ENCODE measurements at regions not wholly inside any gene's neighbourhood (a gene's known extent, or its start where the extent isn't known, plus 50 kb on each side); places are given as distances from the start of the nearest gene placed in this dataset.

- Histone ChIP-seq H3K79me2 (ENCODE audit: insufficient read depth, low read length) (no peaks in the 10 kb centered on the region), H3K36me3 (ENCODE audit: insufficient read depth, low read length) (no peaks in the 10 kb centered on the region), H4K20me1 (ENCODE audit: insufficient read depth, low read length) (no peaks in the 10 kb centered on the region), H2AFZ (ENCODE audit: low read depth, low read length) (no peak overlapping the region), H3K27me3 (ENCODE audit: insufficient read depth, low read length) (peaks cover 3% of the 10 kb centered on the region), H3K9me3 (ENCODE audit: insufficient read depth, low read depth, low read length) (no peaks in the 10 kb centered on the region), H3K4me1 (ENCODE audit: insufficient read depth, low read length) (peaks cover 2% of the 10 kb centered on the region), H3K4me3 (ENCODE audit: insufficient read depth, low read depth, low read length) (no peak overlapping the region), H3K9ac (ENCODE audit: low read length) (no peak overlapping the region), H3K4me2 (ENCODE audit: low read length) (no peak overlapping the region), H3K27ac (ENCODE audit: low read depth, low read length) (no peak overlapping the region)
- DNase-seq (ENCODE audit: low read depth) (peak; percentile 48), FAIRE-seq (no peak)
- H3K4me1 Mint-ChIP-seq (ENCODE audit: low read depth, unreplicated experiment) = peaks cover 9% of the 10 kb centered on the region
- no peaks in the 10 kb centered on the region for H3K9me3 Mint-ChIP-seq (ENCODE audit: unreplicated experiment)
- TF ChIP-seq, protein P1, sequence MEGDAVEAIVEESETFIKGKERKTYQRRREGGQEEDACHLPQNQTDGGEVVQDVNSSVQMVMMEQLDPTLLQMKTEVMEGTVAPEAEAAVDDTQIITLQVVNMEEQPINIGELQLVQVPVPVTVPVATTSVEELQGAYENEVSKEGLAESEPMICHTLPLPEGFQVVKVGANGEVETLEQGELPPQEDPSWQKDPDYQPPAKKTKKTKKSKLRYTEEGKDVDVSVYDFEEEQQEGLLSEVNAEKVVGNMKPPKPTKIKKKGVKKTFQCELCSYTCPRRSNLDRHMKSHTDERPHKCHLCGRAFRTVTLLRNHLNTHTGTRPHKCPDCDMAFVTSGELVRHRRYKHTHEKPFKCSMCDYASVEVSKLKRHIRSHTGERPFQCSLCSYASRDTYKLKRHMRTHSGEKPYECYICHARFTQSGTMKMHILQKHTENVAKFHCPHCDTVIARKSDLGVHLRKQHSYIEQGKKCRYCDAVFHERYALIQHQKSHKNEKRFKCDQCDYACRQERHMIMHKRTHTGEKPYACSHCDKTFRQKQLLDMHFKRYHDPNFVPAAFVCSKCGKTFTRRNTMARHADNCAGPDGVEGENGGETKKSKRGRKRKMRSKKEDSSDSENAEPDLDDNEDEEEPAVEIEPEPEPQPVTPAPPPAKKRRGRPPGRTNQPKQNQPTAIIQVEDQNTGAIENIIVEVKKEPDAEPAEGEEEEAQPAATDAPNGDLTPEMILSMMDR (IDR thresholded peaks at IDR 0.05; ENCODE audit: insufficient read depth, low read depth, low read length) = no peak
- no peak for TF ChIP-seq EZH2 (IDR thresholded peaks at IDR 0.05; ENCODE audit: insufficient read depth, low read length)
- no peak overlapping the region for H3K4me3 Mint-ChIP-seq (ENCODE audit: unreplicated experiment)
- no peaks in the 10 kb centered on the region for H3K36me3 Mint-ChIP-seq (ENCODE audit: low read depth, unreplicated experiment)
- H3K27me3 Mint-ChIP-seq (ENCODE audit: low read depth, unreplicated experiment) = peaks cover 3% of the 10 kb centered on the region
- no peak overlapping the region for H3K27ac Mint-ChIP-seq (ENCODE audit: unreplicated experiment)
Observed at GRCh38 chr18:10270151-10270571, 184.3 kb upstream of the APCDD1 start.

- H3K36me3 ChIP-seq (ENCODE audit: insufficient read depth, low read length) = no peaks in the 10 kb centered on the region
- H3K79me2 ChIP-seq (ENCODE audit: insufficient read depth, low read length) = no peaks in the 10 kb centered on the region
- Mint-ChIP-seq H3K27ac (ENCODE audit: unreplicated experiment) (no peak overlapping the region), H3K4me3 (ENCODE audit: unreplicated experiment) (no peak overlapping the region), H3K36me3 (ENCODE audit: low read depth, unreplicated experiment) (no peaks in the 10 kb centered on the region), H3K27me3 (ENCODE audit: low read depth, unreplicated experiment) (peaks cover 3% of the 10 kb centered on the region), H3K9me3 (ENCODE audit: unreplicated experiment) (peaks cover 3% of the 10 kb centered on the region), H3K4me1 (ENCODE audit: low read depth, unreplicated experiment) (peaks cover 3% of the 10 kb centered on the region)
- no peak for FAIRE-seq
- no peak overlapping the region for H3K27ac ChIP-seq (ENCODE audit: low read depth, low read length)
- H2AFZ ChIP-seq (ENCODE audit: low read depth, low read length) = no peak overlapping the region
- no peaks in the 10 kb centered on the region for H4K20me1 ChIP-seq (ENCODE audit: insufficient read depth, low read length)
- no peaks in the 10 kb centered on the region for H3K9me3 ChIP-seq (ENCODE audit: insufficient read depth, low read depth, low read length)
- no peak overlapping the region for H3K4me2 ChIP-seq (ENCODE audit: low read length)
- peaks cover 3% of the 10 kb centered on the region for H3K27me3 ChIP-seq (ENCODE audit: insufficient read depth, low read length)
- peaks cover 2% of the 10 kb centered on the region for H3K4me1 ChIP-seq (ENCODE audit: insufficient read depth, low read length)
- TF ChIP-seq EZH2 (IDR thresholded peaks at IDR 0.05; ENCODE audit: insufficient read depth, low read length) = no peak
- TF ChIP-seq, protein P1 (IDR thresholded peaks at IDR 0.05; ENCODE audit: insufficient read depth, low read depth, low read length) = no peak
- DNase-seq (ENCODE audit: low read depth) = no peak
- H3K9ac ChIP-seq (ENCODE audit: low read length) = no peak overlapping the region
- no peak overlapping the region for H3K4me3 ChIP-seq (ENCODE audit: insufficient read depth, low read depth, low read length)
Observed at GRCh38 chr18:10271481-10271880, 183.0 kb upstream of the APCDD1 start.

GRCh38 chr18:10274301-10274700, 180.1 kb upstream of the APCDD1 start:
- Mint-ChIP-seq H3K36me3 (ENCODE audit: low read depth, unreplicated experiment) (no peaks in the 10 kb centered on the region), H3K27me3 (ENCODE audit: low read depth, unreplicated experiment) (peaks cover 11% of the 10 kb centered on the region), H3K4me3 (ENCODE audit: unreplicated experiment) (no peak overlapping the region), H3K27ac (ENCODE audit: unreplicated experiment) (no peak overlapping the region), H3K9me3 (ENCODE audit: unreplicated experiment) (peaks cover 3% of the 10 kb centered on the region), H3K4me1 (ENCODE audit: low read depth, unreplicated experiment) (peaks cover 3% of the 10 kb centered on the region)
- H3K27ac ChIP-seq (ENCODE audit: low read depth, low read length) = no peak overlapping the region
- no peak overlapping the region for H3K9ac ChIP-seq (ENCODE audit: low read length)
- no peak overlapping the region for H3K4me2 ChIP-seq (ENCODE audit: low read length)
- H4K20me1 ChIP-seq (ENCODE audit: insufficient read depth, low read length) = no peaks in the 10 kb centered on the region
- peak; percentile 18 for DNase-seq (ENCODE audit: low read depth)
- peaks cover 3% of the 10 kb centered on the region for H3K27me3 ChIP-seq (ENCODE audit: insufficient read depth, low read length)
- no peak for FAIRE-seq
- H3K79me2 ChIP-seq (ENCODE audit: insufficient read depth, low read length) = no peaks in the 10 kb centered on the region
- TF ChIP-seq EZH2 (IDR thresholded peaks at IDR 0.05; ENCODE audit: insufficient read depth, low read length) = no peak
- TF ChIP-seq, protein P1 (IDR thresholded peaks at IDR 0.05; ENCODE audit: insufficient read depth, low read depth, low read length) = no peak
- no peak overlapping the region for H3K4me3 ChIP-seq (ENCODE audit: insufficient read depth, low read depth, low read length)
- H3K4me1 ChIP-seq (ENCODE audit: insufficient read depth, low read length) = peaks cover 2% of the 10 kb centered on the region
- no peaks in the 10 kb centered on the region for H3K9me3 ChIP-seq (ENCODE audit: insufficient read depth, low read depth, low read length)
- no peak overlapping the region for H2AFZ ChIP-seq (ENCODE audit: low read depth, low read length)
- no peaks in the 10 kb centered on the region for H3K36me3 ChIP-seq (ENCODE audit: insufficient read depth, low read length)

Data from astrocyte (in vitro differentiated cells and primary cell).